MM.1S (cell line): ENCODE measurements at regions not wholly inside any gene's neighbourhood (a gene's known extent, or its start where the extent isn't known, plus 50 kb on each side); places are given as distances from the start of the nearest gene placed in this dataset.

Experiments used
- CTCF ChIP-seq: fragments of 300-600 bp; sonication (generic); IDR thresholded peaks from 2 replicates; pipeline ENCODE4 v1.5.1; 2016; ENCODE audit warnings: antibody characterized with exemption, low read length, mixed read lengths
- EZH2 ChIP-seq: fragments of 300-600 bp; sonication (generic); optimal IDR thresholded peaks from 2 replicates; pipeline ENCODE3; 2017; ENCODE audit warnings: low read depth, mild to moderate bottlenecking, antibody characterized with exemption, low read length, mixed read lengths
- EZH2phosphoT487 ChIP-seq: fragments of 300-600 bp; sonication (generic); IDR thresholded peaks from 2 replicates; pipeline ENCODE4 v1.6.1; 2018; ENCODE audit warnings: antibody characterized with exemption, low read length

GRCh38 chr1:47679826-47680225, 242.0 kb downstream of the FOXD2 start:
- TF ChIP-seq CTCF = no peak
- TF ChIP-seq EZH2 = no peak
- no peak for TF ChIP-seq EZH2phosphoT487
